GM12892 (cell line): ENCODE measurements at regions not wholly inside any gene's neighbourhood (a gene's known extent, or its start where the extent isn't known, plus 50 kb on each side); places are given as distances from the start of the nearest gene placed in this dataset.
"Not testable (repeated sequence)": the region's sequence is repeated elsewhere in the genome, so short reads cannot be mapped to it uniquely, and the experiment has no call there.

Experiments
- DNase-seq: peaks from one replicate; pipeline ENCODE4 v3.0.0; 2011; ENCODE audit not compliant: insufficient read length
- FAIRE-seq: peaks from 2 replicates; lab custom pipeline; 2011; peaks lifted over from hg19 to GRCh38; lab: Jason Lieb, UNC
- POLR2A ChIP-seq: IDR thresholded peaks from 2 replicates; pipeline ENCODE4 v1.6.1; 2011; ENCODE audit warnings: low read depth, low read length, control low read depth
- POLR2AphosphoS5 ChIP-seq: IDR thresholded peaks from 2 replicates; pipeline ENCODE4 v1.6.1; 2011; ENCODE audit warnings: low read depth, low read length, control low read depth
- TAF1 ChIP-seq: IDR thresholded peaks from 2 replicates; pipeline ENCODE4 v1.6.1; 2011; ENCODE audit warnings: low read depth, mild to moderate bottlenecking, control low read depth, low read length, borderline replicate concordance

DNA sequence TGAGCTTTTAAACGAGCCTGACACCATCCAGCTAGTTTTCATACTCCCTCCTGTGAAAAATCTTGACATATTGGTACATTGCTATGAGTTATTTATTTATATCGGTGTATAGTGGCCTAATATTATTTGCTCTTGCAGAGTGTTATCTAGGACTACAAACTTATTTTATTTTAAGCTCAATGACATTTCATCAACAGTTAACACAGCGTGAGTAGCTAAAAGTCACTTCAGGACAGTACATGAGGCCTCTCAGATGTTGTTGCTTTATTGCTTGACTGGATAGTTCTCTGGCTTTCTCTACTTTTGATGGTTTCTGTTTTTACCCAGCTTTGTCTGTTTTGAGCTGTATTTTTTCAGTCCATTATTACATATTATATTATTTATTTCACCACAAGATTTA lies 172.9 kb upstream of the KLF7 start:
- no peak for TF ChIP-seq POLR2AphosphoS5
- no peak for TF ChIP-seq POLR2A
- TF ChIP-seq TAF1 = no peak
- DNase-seq = no peak

DNA sequence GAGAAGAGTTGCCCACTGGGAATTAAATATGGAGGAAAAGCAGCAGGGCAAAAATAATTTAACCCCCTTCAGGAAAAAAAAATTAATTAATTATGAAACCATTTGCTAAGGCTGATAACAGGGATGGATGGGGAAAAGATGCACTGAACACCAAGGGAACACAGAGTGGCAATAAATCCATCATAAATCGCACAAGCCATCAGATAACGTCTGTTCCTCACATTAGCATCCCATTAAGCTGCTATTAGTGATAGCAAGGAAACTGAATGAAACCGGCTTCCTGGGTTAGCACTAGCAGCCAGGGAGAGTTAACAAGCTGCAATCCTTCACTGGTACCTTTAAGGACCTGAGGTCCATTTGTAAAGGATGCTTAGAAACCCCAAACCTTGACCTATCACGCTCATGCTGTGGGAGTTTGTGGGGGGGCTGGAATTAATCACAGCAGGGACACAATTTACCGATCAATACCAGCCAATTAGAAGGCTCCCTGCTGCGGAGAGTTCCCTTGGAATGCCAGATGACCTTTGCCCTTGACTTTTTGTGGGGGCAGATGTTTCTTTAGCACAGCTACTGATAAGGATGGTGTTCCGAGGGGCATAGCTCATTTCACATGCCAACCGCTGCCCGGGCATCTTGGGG lies 175.5 kb upstream of the KLF7 start:
- no peak for TF ChIP-seq POLR2AphosphoS5
- TF ChIP-seq TAF1 = no peak
- TF ChIP-seq POLR2A = no peak
- no peak for DNase-seq
- FAIRE-seq = no peak

More for the DNA sequence above, 172.9 kb upstream of the KLF7 start:
- FAIRE-seq = no peak

DNA sequence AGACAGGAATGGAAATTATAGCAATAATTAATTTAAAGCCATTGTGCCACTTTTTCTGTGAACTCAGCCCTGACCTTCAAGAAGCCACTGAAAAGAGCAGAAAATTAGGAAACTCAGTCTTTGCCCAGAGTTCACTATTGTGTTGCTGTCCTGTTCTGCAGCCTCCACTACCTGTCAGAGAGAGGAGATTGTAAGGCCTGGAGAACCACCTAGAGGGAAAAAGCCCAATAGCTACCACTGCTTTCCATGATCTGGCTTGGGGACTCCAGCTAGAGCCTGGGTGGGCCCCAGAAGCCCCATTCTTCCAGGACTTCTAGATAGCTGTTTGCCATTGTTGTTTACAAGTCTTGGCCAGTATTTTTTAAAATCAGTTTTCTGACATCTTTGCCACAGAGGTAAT lies 176.1 kb upstream of the KLF7 start:
- TF ChIP-seq POLR2AphosphoS5 (no peak), POLR2A (no peak), TAF1 (no peak)
- no peak for FAIRE-seq
- no peak for DNase-seq

DNA sequence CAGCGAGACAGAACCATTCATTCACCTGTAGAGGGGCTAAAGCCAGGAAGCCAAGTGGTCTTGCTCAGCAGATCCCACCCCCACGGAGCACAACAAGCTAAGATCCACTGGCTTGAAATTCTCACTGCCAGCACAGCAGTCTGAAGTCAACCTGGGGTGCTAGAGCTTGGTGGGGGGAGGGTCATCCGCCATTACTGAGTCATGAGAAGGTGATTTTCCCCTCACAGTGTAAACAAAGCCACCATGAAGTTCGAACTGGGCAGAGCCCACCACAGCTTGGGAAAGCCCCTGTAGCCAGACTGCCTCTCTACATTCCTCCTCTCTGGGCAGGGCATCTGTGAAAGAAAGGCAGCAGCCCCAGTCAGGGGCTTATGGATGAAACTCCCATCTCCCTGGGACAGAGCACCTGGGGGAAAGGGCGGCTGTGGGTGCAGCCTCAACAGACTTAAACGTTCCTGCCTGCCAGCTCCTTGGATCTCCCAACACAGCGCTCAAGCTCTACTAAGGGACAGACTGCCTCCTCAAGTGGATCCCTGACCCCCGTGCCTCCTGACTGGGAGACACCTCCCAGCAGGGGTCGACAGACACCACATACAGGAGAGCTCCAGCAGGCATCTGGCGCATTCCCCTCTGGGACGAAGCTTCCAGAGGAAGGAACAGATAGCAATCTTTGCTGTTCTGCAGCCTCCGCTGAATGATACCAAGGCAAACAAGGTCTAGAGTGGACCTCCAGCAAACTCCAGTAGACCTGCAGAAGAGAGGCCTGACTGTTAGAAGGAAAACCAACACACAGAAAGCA lies 179.0 kb upstream of the KLF7 start:
- not testable (repeated sequence) for FAIRE-seq, DNase-seq

DNA sequence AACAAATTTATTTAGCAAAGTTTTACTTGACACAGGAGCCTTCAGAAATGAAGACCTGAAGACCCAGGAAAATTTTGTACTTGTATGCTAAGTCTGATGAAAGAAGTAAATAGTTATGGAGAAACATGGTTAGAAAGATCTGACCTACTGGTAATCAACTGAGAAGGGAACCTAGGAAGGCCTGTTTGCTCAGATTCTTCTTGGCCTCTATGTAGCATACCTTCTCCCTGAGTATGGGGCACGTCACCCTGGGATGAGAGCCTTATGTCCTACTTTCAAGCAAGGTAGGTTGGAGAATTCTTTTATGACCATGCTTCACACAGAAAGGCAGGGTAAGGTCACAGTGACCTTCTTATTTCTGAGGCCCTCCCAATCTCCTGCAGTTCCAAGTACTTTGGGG lies 178.6 kb upstream of the CREB1 start:
- no peak for DNase-seq
- no peak for TF ChIP-seq TAF1
- TF ChIP-seq POLR2A = no peak
- no peak for TF ChIP-seq POLR2AphosphoS5
- FAIRE-seq = no peak

DNA sequence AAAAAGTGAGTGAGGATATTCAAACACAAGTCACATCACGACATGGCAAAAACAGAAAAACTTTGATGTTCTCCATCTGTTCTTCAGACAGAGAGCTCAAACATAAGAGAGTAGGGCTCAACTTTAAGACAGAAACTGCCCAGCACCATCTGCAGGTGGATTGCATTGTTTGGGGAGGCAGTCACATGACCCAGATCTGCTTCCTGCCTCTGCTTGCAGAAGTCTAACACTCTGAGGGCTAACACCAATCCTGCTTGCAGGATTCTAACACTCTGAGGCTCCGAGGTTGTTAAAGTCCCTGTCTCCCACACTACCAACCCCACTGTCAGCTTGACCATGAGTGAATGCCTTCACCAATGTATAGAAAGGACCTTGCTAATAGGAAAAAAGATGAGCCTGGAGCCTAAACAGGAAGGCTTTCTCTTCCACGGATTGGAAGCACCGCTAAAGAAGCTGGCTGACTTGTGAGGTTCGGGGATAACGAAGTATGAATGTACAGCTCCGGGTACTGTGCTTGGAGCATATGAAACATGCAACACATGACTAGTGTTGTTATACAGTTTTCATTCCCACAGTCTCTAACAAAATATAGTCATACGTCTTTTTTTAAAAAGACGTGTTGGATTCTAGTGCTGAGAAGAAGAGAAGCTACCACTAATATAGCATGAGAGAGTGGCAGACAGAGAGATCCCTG lies 176.6 kb upstream of the CREB1 start:
- DNase-seq = no peak
- TF ChIP-seq TAF1 (no peak), POLR2A (no peak), POLR2AphosphoS5 (no peak)
- peak; percentile 42 for FAIRE-seq

DNA sequence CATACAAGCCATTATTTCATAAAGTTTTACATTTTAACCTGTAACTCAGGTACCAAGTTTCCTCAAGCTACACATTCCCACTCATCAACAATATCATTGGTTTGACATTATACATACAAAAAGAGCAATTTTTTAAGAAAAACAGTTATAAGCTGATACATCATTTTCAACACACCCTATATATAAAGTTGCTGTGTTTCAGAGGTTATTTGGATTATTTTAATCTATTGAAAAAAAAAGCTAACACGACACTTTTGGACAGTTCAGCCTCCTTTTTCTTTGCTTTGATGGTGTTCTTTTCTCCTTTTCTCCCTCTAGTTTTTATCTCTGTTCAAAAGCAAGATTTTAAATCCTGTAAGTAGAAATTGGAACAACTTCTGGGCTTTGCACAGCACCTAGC lies 175.9 kb upstream of the CREB1 start:
- TF ChIP-seq POLR2AphosphoS5 (no peak), TAF1 (no peak), POLR2A (no peak)
- DNase-seq (no peak), FAIRE-seq (no peak)

DNA sequence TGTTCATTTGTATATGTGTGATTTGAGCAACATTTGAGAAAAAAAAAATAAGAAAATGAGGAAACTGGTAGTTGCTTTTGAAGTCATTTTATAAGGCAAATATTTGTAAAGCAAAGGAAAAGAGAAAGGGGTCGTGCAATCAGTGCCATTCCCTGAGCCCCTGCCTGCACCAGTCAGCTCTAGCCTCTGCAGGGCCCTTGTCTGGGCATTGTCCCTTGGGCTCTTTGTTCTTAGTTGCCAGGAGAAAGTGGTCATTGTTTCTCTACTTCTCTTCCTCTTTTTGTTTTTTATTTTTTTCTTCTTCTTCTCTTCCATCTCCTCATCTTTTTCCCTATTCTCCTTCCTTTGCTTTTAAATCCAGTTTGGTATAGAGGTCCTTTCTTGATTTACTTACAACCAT lies 175.3 kb upstream of the CREB1 start:
- FAIRE-seq (no peak), DNase-seq (no peak)
- no peak for TF ChIP-seq POLR2A
- no peak for TF ChIP-seq POLR2AphosphoS5
- TF ChIP-seq TAF1 = no peak

DNA sequence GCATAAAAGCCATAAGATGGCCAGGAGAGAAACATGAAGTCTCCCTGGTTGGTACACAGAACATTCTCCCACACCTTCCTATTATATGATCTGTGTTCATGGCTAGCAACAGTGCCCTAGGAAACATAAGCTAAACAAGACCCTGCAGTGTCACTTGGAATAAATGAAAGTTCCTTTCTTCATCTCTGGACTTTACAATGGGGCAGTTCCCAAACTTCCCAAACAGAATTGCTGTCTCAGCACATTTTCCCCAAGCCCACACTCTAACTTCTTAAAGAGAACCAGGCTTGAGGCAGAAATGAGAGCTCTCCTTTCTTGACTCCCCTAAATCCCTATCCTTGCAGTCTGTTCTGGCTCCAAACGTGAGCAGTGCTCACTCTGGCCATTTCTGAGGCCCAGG lies 173.2 kb upstream of the CREB1 start:
- TF ChIP-seq POLR2AphosphoS5 (no peak), POLR2A (no peak)
- DNase-seq (no peak), FAIRE-seq (no peak)

DNA sequence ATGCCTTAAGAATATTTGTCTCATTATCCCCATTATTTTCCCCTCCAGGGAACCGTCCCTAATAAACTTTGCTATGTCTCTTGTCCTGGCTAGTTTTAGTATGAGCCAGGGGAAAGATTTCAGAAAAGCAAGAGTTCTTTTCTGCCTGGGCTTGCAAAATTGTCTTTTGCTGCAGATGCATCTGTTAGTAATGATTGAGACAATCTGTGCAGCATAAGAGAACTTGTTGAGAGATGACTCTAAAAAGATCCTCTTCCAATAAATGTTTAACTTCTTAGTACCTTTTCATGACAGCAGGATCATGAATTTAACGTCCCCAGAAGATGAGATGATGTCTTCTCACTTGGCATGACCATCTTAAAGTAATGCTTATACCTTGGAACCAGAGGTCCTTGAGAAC lies 172.5 kb upstream of the CREB1 start:
- TF ChIP-seq TAF1 (no peak), POLR2AphosphoS5 (no peak), POLR2A (no peak)
- DNase-seq = no peak
- no peak for FAIRE-seq

DNA sequence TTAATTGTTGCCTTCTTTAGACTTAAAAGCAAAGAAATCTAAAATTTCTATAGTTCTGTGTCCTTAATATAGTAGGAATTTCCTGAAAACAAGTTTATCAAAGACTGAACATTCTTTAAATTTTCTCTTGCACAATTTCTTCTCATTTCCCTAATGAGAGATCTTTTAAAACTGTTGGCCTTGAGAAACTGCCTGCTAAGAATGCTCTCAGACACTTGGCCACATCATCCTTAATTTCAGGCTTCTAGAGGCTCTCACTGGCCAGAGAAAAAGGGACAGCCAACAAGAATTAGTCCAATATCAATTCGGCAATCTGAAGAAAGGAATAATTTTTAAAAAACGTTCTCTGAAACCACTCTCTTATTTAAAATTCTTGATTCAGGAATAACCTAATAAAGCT lies 167.0 kb upstream of the CREB1 start:
- FAIRE-seq (no peak), DNase-seq (no peak)
- TF ChIP-seq TAF1 (no peak), POLR2A (no peak), POLR2AphosphoS5 (no peak)
